Fibroblast of lung (primary cell): ENCODE measurements at regions not wholly inside any gene's neighbourhood (a gene's known extent, or its start where the extent isn't known, plus 50 kb on each side); places are given as distances from the start of the nearest gene placed in this dataset.

Experiments used
- DNase-seq, 2 donors: peaks; one replicate each; pipeline versions ENCODE4 v3.0.0 to v3.0.0-alpha.2; 2010; ENCODE audit warnings: low read depth in 2 of 2
- H2AFZ ChIP-seq: 2 replicates; pipeline ENCODE4 v1.5.1; 2012; ENCODE audit warnings: low read length, control low read depth, inconsistent platforms
- H3K27ac ChIP-seq: 2 replicates; pipeline ENCODE4 v1.5.1; 2011; ENCODE audit warnings: low read length, control low read depth; ENCODE audit not compliant: insufficient read depth
- H3K27me3 ChIP-seq: 2 replicates; pipeline ENCODE4 v1.5.1; 2011; ENCODE audit warnings: mild to moderate bottlenecking, low read length; ENCODE audit not compliant: control insufficient read depth, insufficient read depth
- H3K36me3 ChIP-seq: 2 replicates; pipeline ENCODE4 v1.5.1; 2011; ENCODE audit warnings: low read length; ENCODE audit not compliant: control insufficient read depth, insufficient read depth
- H3K4me1 ChIP-seq: 2 replicates; pipeline ENCODE4 v1.5.1; 2011; ENCODE audit warnings: low read length; ENCODE audit not compliant: control insufficient read depth, insufficient read depth; ENCODE audit errors: extremely low read depth
- H3K4me2 ChIP-seq: 2 replicates; pipeline ENCODE4 v1.5.1; 2011; ENCODE audit warnings: low read length, control low read depth; ENCODE audit not compliant: insufficient read depth; ENCODE audit errors: extremely low read depth
- H3K4me3 ChIP-seq, 4 experiments: fragments of 200-600 bp in 1 of 4; sonication (generic) in 1 of 4; replicated peaks in 1 of 4; 2 replicates each; pipeline ENCODE4 v1.5.1; 2011 to 2016; ENCODE audit warnings: low read length in 4 of 4, low read depth in 3 of 4, mild to moderate bottlenecking in 3 of 4, control low read depth in 2 of 4, inconsistent platforms in 1 of 4, mixed read lengths in 1 of 4; ENCODE audit not compliant: insufficient read depth in 1 of 4; ENCODE audit errors: control extremely low read depth in 1 of 4
- H3K79me2 ChIP-seq: 2 replicates; pipeline ENCODE4 v1.5.1; 2012; ENCODE audit warnings: mild to moderate bottlenecking, low read length, inconsistent platforms; ENCODE audit not compliant: control insufficient read depth, insufficient read depth
- H3K9ac ChIP-seq: 2 replicates; pipeline ENCODE4 v1.5.1; 2011; ENCODE audit warnings: mild to moderate bottlenecking, low read length, control low read depth; ENCODE audit not compliant: insufficient read depth
- H3K9me3 ChIP-seq: 2 replicates; pipeline ENCODE4 v1.5.1; 2012; ENCODE audit warnings: low read depth, low read length; ENCODE audit not compliant: control insufficient read depth, insufficient read depth
- H4K20me1 ChIP-seq: 2 replicates; pipeline ENCODE4 v1.5.1; 2011; ENCODE audit warnings: low read length; ENCODE audit not compliant: control insufficient read depth, insufficient read depth; ENCODE audit errors: extremely low read depth
- CTCF ChIP-seq, 2 donors: IDR thresholded peaks in 1 of 2; conservative IDR thresholded peaks in 1 of 2; 1 replicate in 1 of 2; 2 replicates in 1 of 2; pipeline ENCODE4 v1.5.1; 2011 to 2012; ENCODE audit warnings: low read length in 2 of 2, control low read depth in 1 of 2, inconsistent platforms in 1 of 2, low read depth in 1 of 2, mild to moderate bottlenecking in 1 of 2
- EZH2 ChIP-seq: IDR thresholded peaks from 2 replicates; pipeline ENCODE4 v1.5.1; 2012; ENCODE audit warnings: low read length, control low read depth, mild to moderate bottlenecking; ENCODE audit errors: missing control alignments

- H3K79me2 ChIP-seq: no peaks in the 10 kb centered on the region
- H3K36me3 ChIP-seq: no peaks in the 10 kb centered on the region
- no peak for DNase-seq
- H4K20me1 ChIP-seq: no peaks in the 10 kb centered on the region
- H3K4me1 ChIP-seq: no peaks in the 10 kb centered on the region
- H3K4me3 ChIP-seq: no peak overlapping the region
- no peak overlapping the region for H3K27ac ChIP-seq
- TF ChIP-seq CTCF (conservative IDR thresholded peaks at IDR 0.05 in 1 of 2, IDR thresholded peaks at IDR 0.05 in 1 of 2; ENCODE audit: low read depth in 1 of 2, low read length in 2 of 2) (no peak), EZH2 (no peak)
- no peak overlapping the region for H3K9ac ChIP-seq
- no peaks in the 10 kb centered on the region for H3K9me3 ChIP-seq
- H3K4me2 ChIP-seq: no peak overlapping the region
- no peaks in the 10 kb centered on the region for H3K27me3 ChIP-seq
- H2AFZ ChIP-seq: no peak overlapping the region
Observed at GRCh38 chr2:16020389-16021008, 80.1 kb downstream of the MYCN start.

- H3K36me3 ChIP-seq: no peaks in the 10 kb centered on the region
- no peaks in the 10 kb centered on the region for H4K20me1 ChIP-seq
- no peak for DNase-seq
- H3K9ac ChIP-seq: no peak overlapping the region
- H3K27ac ChIP-seq: no peak overlapping the region
- H3K79me2 ChIP-seq: no peaks in the 10 kb centered on the region
- no peak overlapping the region for H2AFZ ChIP-seq
- H3K4me2 ChIP-seq: no peak overlapping the region
- H3K4me1 ChIP-seq: no peaks in the 10 kb centered on the region
- no peaks in the 10 kb centered on the region for H3K9me3 ChIP-seq
- no peak overlapping the region for H3K4me3 ChIP-seq
- H3K27me3 ChIP-seq: no peaks in the 10 kb centered on the region
- TF ChIP-seq CTCF (conservative IDR thresholded peaks at IDR 0.05 in 1 of 2, IDR thresholded peaks at IDR 0.05 in 1 of 2; ENCODE audit: low read depth in 1 of 2, low read length in 2 of 2) (no peak), EZH2 (no peak)
Observed at GRCh38 chr2:16019617-16020351, 79.4 kb downstream of the MYCN start.

GRCh38 chr2:16019060-16019480 lies 78.7 kb downstream of the MYCN start:
- no peaks in the 10 kb centered on the region for H3K9me3 ChIP-seq
- TF ChIP-seq CTCF (conservative IDR thresholded peaks at IDR 0.05 in 1 of 2, IDR thresholded peaks at IDR 0.05 in 1 of 2; ENCODE audit: low read depth in 1 of 2, low read length in 2 of 2) (no peak), EZH2 (no peak)
- no peak overlapping the region for H3K9ac ChIP-seq
- no peak overlapping the region for H3K4me2 ChIP-seq
- H3K79me2 ChIP-seq: no peaks in the 10 kb centered on the region
- H2AFZ ChIP-seq: no peak overlapping the region
- no peaks in the 10 kb centered on the region for H4K20me1 ChIP-seq
- no peak for DNase-seq
- H3K4me1 ChIP-seq: no peaks in the 10 kb centered on the region
- H3K27ac ChIP-seq: no peak overlapping the region
- H3K27me3 ChIP-seq: no peaks in the 10 kb centered on the region
- H3K36me3 ChIP-seq: no peaks in the 10 kb centered on the region
- H3K4me3 ChIP-seq: no peak overlapping the region
